ENCODE measurements at regions not wholly inside any gene's neighbourhood (a gene's known extent, or its start where the extent isn't known, plus 50 kb on each side); places are given as distances from the start of the nearest gene placed in this dataset.

- no peak overlapping the region for H3K4me3 ChIP-seq (ENCODE audit: low read depth, low read length)
Observed at GRCh38 chr6:93972791-93973190, 553.4 kb upstream of the EPHA7 start.

- H3K4me3 ChIP-seq (ENCODE audit: low read depth, low read length), result no peak overlapping the region
Observed at GRCh38 chr6:93970684-93971083, 551.3 kb upstream of the EPHA7 start.

DNA sequence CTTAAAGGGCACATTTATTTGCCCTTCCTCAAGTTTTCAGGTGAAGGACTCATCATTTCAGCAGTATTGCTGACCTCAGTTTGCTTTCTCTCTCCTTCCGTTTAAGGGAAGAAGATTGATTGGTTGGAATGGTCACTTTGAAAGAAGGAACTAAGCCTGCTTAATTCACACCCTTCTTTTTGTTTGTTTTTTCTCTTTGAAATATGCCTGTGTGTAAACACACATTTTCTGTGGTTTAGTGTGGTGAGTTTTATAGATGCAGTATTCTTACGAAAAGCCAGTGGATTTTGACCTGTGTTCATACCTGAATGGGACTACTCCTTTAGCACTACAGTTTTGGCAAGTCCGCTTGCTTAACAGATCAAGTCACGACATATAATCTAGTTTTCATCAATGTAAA, 548.8 kb upstream of the EPHA7 start:
- no peak overlapping the region for H3K4me3 ChIP-seq (ENCODE audit: low read depth, low read length)

DNA sequence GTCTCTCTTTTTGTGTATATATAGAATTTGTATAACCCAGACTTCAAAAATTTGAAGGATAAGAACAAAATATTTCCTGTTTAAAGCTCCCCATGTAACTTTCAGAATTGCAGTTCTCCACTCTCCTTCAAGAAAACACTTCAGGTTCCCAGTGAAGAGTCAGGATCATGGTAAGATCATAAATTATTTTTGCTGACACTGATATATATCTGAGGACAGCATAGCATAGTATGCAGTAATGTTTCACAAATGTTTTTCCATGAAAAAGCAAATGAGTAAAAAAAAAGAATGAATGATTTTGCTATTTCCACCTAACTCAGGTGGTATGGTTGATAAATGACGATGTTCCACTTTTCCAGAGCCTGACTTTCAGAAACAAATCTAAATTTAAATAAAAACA, 545.6 kb upstream of the EPHA7 start:
- no peak overlapping the region for H3K4me3 ChIP-seq (ENCODE audit: low read depth, low read length)

DNA sequence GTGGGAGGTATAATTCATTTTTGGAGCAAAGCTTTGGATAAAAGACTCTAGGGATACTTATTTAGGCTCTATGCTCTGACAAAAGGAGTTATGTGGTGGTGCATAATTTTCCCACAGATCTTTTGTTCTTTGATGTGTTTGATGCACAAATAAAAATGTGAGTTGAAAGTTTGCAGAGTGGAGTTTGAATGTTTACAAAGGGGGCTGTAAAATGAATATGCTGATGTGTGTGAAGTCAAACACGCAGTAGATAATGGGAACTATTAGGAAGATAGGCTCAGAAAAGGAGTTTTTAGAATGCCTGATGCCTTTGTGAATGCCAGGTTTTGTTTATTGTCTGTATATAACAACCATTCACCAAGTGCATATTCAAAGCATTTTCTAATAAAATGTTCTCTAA, 545.0 kb upstream of the EPHA7 start:
- H3K4me3 ChIP-seq (ENCODE audit: low read depth, low read length), result no peak overlapping the region

DNA sequence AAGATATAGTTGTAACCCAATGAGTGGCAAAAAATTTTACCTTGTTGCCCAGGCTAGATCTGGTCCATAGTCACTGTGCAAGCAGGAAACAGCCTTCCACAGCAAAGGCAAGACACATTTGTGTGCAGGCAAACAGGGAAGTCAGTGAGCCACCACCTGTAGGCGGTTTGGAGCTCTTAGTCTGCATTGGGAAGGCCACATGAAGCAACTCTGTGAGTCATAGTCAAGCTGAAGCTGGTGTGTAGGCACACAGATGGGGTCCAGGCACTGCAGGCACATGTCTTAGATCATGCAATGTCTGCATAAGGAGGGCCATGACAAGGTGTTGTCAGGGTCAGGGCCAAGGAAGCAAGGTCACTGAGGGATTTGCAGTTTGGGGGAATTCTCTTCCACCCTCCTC, 543.2 kb upstream of the EPHA7 start:
- H3K4me3 ChIP-seq (ENCODE audit: low read depth, low read length), result no peak overlapping the region

GRCh38 chr6:93954584-93954983, 535.2 kb upstream of the EPHA7 start:
- no peak overlapping the region for H3K4me3 ChIP-seq (ENCODE audit: low read depth, low read length)

DNA sequence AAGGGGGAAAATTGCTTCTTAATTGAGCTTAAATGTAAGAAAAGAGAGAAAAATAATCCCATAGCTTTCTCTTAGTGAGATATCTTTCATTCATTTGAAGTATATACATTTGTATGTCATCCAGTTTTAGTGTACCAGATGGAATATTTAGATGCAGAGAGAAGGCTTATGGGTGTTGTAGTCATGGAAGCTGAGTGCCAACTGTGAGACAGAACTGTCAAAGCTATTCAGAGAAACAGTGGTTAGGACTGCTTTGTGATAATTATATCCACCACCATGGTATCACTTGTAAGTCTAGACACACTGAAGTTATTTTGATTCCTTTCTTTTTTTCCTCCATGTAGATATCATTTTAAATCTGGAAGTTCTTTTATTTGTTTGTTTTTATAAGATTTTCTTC, 524.3 kb upstream of the EPHA7 start:
- H3K4me3 ChIP-seq (ENCODE audit: low read depth, low read length), result no peak overlapping the region

DNA sequence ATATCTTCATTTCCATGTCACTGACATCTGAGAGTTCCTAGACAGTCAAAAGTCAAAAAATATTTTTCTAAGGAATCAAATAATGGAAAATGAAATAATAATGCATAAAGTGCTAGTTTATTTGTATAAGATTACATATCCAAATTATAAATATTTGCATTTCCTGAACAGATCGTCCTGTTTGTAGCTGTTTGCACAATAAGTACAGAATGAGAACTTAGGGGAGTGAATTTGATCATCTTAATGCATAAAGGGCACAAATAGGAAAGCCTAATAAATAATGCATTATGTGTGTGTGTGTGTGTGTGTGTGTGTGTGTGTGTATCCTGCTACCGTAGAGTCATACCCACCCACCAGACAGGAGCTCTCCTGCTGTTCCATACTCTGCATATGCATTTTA, 521.0 kb upstream of the EPHA7 start:
- no peak overlapping the region for H3K4me3 ChIP-seq (ENCODE audit: low read depth, low read length)

GRCh38 chr6:93932175-93932574, 512.8 kb upstream of the EPHA7 start:
- no peak overlapping the region for H3K4me3 ChIP-seq (ENCODE audit: low read depth, low read length)

DNA sequence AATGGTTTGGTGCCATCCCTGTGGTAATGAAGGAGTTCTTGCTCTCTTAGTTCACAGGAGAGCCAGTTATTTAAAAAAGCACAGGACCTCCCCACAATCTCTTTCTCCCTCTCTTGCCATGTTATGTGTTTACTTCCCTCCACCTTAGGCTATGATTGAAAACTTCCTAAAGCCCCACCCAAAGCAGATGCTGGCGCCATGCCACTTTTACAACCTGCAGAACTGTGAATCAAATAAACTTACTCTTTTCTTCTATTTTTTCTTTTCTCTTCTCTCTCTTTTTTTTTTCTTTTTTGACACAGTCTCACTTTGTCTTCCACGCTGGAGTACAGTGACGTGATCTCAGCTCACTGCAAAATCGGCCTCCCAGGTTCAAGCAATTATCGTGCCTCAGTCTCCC, 508.4 kb upstream of the EPHA7 start:
- no peak overlapping the region for H3K4me3 ChIP-seq (ENCODE audit: low read depth, low read length)

GRCh38 chr6:93919365-93919764, 500.0 kb upstream of the EPHA7 start:
- no peak overlapping the region for H3K4me3 ChIP-seq (ENCODE audit: low read depth, low read length)

- no peak overlapping the region for H3K4me3 ChIP-seq (ENCODE audit: low read depth, low read length)
Observed at GRCh38 chr6:93918258-93918657, 498.9 kb upstream of the EPHA7 start.

- H3K4me3 ChIP-seq (ENCODE audit: low read depth, low read length), result no peak overlapping the region
Observed at GRCh38 chr6:93917216-93917615, 497.9 kb upstream of the EPHA7 start.

DNA sequence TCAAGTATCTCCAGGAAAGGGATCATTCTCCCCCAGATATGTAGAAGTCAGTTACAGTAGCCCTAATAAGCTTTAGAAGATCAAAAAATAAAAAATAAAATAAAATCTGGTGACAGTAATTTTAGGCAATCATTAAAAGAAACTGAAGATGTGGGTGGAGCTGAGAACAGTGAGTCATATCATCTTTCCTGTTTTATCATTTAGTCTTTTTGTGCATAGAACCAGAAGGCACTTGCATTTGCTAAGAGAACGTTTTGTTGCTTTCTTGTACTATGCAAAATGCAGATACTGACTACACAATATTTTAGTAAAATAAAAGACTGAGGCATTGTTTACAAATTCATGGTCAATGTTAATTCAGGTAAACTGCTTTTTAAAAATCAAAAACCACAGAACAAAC, 497.4 kb upstream of the EPHA7 start:
- H3K4me3 ChIP-seq (ENCODE audit: low read depth, low read length), result no peak overlapping the region

DNA sequence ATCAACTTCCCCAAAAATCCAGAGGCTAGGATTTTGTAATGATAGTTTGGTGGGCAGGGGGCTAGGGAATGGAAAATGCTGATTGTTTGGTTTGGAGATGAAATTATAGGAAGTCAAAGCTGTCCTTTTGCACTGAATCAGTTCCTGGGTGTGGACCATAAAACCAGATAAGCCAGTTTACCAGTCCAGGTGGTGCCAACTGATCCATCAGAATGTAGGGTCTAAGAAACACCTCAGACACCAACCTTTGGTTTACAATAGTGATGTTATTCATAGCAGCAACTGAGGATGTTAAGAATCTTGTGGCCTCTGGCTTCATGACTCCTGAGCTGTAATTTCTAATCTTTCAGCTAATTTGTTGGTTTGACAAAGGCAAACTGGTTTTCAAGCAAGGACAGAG, 496.6 kb upstream of the EPHA7 start:
- H3K4me3 ChIP-seq (ENCODE audit: low read depth, low read length), result no peak overlapping the region

GRCh38 chr6:93902517-93902916, 483.2 kb upstream of the EPHA7 start:
- no peak overlapping the region for H3K4me3 ChIP-seq (ENCODE audit: low read depth, low read length)

- H3K4me3 ChIP-seq (ENCODE audit: low read depth, low read length), result no peak overlapping the region
Observed at GRCh38 chr6:93900142-93900541, 480.8 kb upstream of the EPHA7 start.

GRCh38 chr6:93896081-93896480, 476.7 kb upstream of the EPHA7 start:
- no peak overlapping the region for H3K4me3 ChIP-seq (ENCODE audit: low read depth, low read length)

DNA sequence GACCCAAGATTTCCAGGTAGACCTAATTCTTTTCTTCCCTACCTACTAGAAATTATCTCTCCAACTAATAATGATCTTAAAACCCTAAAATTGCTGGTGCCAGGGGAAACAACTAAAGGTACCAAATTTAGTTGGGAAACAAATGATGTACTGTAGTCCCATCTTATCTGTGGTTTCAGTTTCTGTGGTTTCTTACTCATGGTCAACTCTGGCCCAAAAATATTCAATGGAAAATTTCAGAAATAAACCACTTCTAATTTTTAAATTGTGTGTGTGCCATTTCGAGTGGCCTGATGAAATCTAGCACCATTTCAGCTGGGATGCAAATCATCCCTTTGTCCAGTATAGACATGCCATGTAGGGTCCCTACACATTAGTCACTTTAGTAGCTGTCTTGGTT, 475.2 kb upstream of the EPHA7 start:
- no peak overlapping the region for H3K4me3 ChIP-seq (ENCODE audit: low read depth, low read length)

DNA sequence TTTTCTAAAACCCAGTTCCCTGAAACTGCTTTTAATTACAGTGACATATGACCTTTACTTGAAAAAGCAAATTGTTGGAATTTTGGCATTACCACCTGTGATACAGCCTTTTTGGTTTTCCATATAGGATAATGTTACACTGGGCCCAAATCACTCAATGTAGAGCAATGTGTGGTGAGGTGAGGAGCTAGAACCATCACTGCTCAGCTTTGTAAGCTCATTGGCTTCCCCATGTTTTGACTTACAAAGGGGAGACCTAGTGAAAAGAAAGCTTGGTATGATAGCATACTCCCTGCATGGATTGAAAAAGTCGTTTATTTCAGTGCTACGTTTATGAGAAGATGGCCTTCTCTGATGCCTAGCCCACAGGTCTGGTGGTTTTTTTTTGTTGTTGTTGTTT, 470.4 kb upstream of the EPHA7 start:
- no peak overlapping the region for H3K4me3 ChIP-seq (ENCODE audit: low read depth, low read length)

DNA sequence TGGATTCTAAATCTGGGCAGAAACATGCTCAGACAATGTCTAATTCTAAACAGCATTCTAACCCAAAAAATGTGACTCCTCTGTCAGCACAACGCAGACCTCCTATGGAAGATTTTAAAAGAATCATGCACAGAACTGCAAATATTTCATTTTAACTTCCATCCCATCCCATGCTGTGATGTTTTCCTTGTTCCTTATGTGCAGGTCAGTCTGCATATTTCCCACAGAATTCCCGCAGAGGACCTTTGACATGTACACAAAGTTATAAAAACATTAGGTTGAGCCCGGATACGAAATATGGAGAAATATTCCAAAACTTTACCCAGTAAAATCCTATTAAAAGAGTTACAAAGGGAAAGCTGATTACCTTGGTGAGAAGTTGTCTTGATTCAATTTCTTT, 467.1 kb upstream of the EPHA7 start:
- H3K4me3 ChIP-seq (ENCODE audit: low read depth, low read length), result no peak overlapping the region

DNA sequence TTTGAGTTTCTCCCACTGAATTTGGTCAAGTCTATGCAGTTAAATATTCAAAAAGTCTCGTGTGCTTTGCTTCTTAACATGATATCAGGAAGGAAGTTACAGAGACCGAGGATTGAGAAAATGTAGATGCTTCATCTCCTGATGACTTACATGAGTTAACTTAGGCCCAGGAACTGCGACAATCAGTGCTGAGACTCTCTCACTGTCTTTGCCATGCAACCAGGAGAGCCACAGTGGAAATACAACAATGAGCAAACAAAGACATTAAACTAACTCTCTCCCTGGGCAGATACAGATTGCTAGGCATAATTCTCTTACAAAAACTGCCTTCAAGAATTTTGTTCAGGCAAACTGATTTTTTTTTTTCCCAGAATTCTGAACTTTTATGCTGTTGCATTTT, 440.6 kb upstream of the EPHA7 start:
- H3K4me3 ChIP-seq (ENCODE audit: low read depth, low read length), result no peak overlapping the region

- H3K4me3 ChIP-seq (ENCODE audit: low read depth, low read length), result no peak overlapping the region
Observed at GRCh38 chr6:93858213-93858612, 438.9 kb upstream of the EPHA7 start.
